ENCODE measurements at regions not wholly inside any gene's neighbourhood (a gene's known extent, or its start where the extent isn't known, plus 50 kb on each side); places are given as distances from the start of the nearest gene placed in this dataset.

GRCh38 chr2:236459393-236459792, 110.2 kb upstream of the ACKR3 start:
- Histone ChIP-seq H3K4me3 (no peak overlapping the region), H3K27me3 (peaks cover 0 to 4% of the 10 kb centered on the region in 2 donors), H3K36me3 (no peaks in the 10 kb centered on the region), H3K27ac (no peak overlapping the region), H3K4me1 (no peaks in the 10 kb centered on the region), H3K9me3 (peaks cover 0 to 3% of the 10 kb centered on the region in 2 donors)
- intact Hi-C loops (cut with DNase I) = no loop called here
- ATAC-seq (no peak), DNase-seq (no peak)
- TF ChIP-seq CTCF (IDR thresholded peaks at IDR 0.05) = no peak

GRCh38 chr2:236464140-236464539, 105.5 kb upstream of the ACKR3 start:
- Histone ChIP-seq H3K9me3 (peaks cover 0 to 22% of the 10 kb centered on the region in 2 donors), H3K4me1 (no peaks in the 10 kb centered on the region), H3K4me3 (no peak overlapping the region), H3K27me3 (no peaks in the 10 kb centered on the region), H3K36me3 (no peaks in the 10 kb centered on the region), H3K27ac (no peak overlapping the region)
- intact Hi-C loops (cut with DNase I) = no loop called here
- no peak for ATAC-seq
- TF ChIP-seq CTCF (IDR thresholded peaks at IDR 0.05) = no peak
- DNase-seq = no peak

- Histone ChIP-seq H3K36me3 (no peaks in the 10 kb centered on the region), H3K27ac (no peak overlapping the region), H3K27me3 (no peaks in the 10 kb centered on the region), H3K4me3 (no peak overlapping the region), H3K4me1 (no peaks in the 10 kb centered on the region), H3K9me3 (no peaks in the 10 kb centered on the region)
- intact Hi-C loops (cut with DNase I) = no loop called here
- no peak for TF ChIP-seq CTCF (IDR thresholded peaks at IDR 0.05)
- DNase-seq (no peak), ATAC-seq (no peak)
Observed at GRCh38 chr2:236472720-236473495, 96.7 kb upstream of the ACKR3 start.

- intact Hi-C loops (cut with DNase I) = no loop called here
- H3K9me3 ChIP-seq = no peaks in the 10 kb centered on the region
- H3K27me3 ChIP-seq = no peaks in the 10 kb centered on the region
- DNase-seq (no peak), ATAC-seq (no peak)
- no peak overlapping the region for H3K27ac ChIP-seq
- no peak overlapping the region for H3K4me3 ChIP-seq
- TF ChIP-seq CTCF (IDR thresholded peaks at IDR 0.05) = no peak
- no peaks in the 10 kb centered on the region for H3K36me3 ChIP-seq
- H3K4me1 ChIP-seq = no peaks in the 10 kb centered on the region
Observed at GRCh38 chr2:236473691-236474090, 95.9 kb upstream of the ACKR3 start.

GRCh38 chr2:236479814-236480213, 89.8 kb upstream of the ACKR3 start:
- TF ChIP-seq CTCF (IDR thresholded peaks at IDR 0.05) = no peak
- Histone ChIP-seq H3K4me3 (no peak overlapping the region), H3K36me3 (no peaks in the 10 kb centered on the region), H3K27ac (no peak overlapping the region), H3K9me3 (peaks cover 0 to 28% of the 10 kb centered on the region in 2 donors), H3K4me1 (no peaks in the 10 kb centered on the region), H3K27me3 (no peaks in the 10 kb centered on the region)
- DNase-seq (no peak), ATAC-seq (no peak)
- intact Hi-C loops (cut with DNase I) = no loop called here

Measured in left lung (tissue), 4 donors.